Glutamatergic neuron (in vitro differentiated cells): ENCODE measurements at regions not wholly inside any gene's neighbourhood (a gene's known extent, or its start where the extent isn't known, plus 50 kb on each side); places are given as distances from the start of the nearest gene placed in this dataset.
"Not testable (repeated sequence)": the region's sequence is repeated elsewhere in the genome, so short reads cannot be mapped to it uniquely, and the experiment has no call there.

Experiments
- DNase-seq: peaks from one replicate; pipeline ENCODE4 v3.0.0; 2022
- H3K27ac Mint-ChIP-seq: one replicate; pipeline ENCODE4 v1.8.0; 2020; ENCODE audit warnings: mild to moderate bottlenecking, mixed read lengths, inconsistent platforms; ENCODE audit not compliant: unreplicated experiment
- H3K27me3 Mint-ChIP-seq: one replicate; pipeline ENCODE4 v1.8.0; 2020; ENCODE audit warnings: mild to moderate bottlenecking, moderate library complexity, mixed read lengths, inconsistent platforms; ENCODE audit not compliant: unreplicated experiment
- H3K36me3 Mint-ChIP-seq: one replicate; pipeline ENCODE4 v1.8.0; 2020; ENCODE audit warnings: mild to moderate bottlenecking, mixed read lengths, inconsistent platforms; ENCODE audit not compliant: unreplicated experiment
- H3K4me1 Mint-ChIP-seq: one replicate; pipeline ENCODE4 v1.8.0; 2020; ENCODE audit warnings: mild to moderate bottlenecking, low read depth, mixed read lengths, inconsistent platforms; ENCODE audit not compliant: unreplicated experiment
- H3K4me3 Mint-ChIP-seq: one replicate; pipeline ENCODE4 v1.8.0; 2020; ENCODE audit warnings: mild to moderate bottlenecking, mixed read lengths, inconsistent platforms; ENCODE audit not compliant: unreplicated experiment
- H3K9me3 Mint-ChIP-seq: one replicate; pipeline ENCODE4 v1.8.0; 2020; ENCODE audit warnings: mild to moderate bottlenecking, moderate library complexity, mixed read lengths, inconsistent platforms; ENCODE audit not compliant: unreplicated experiment
- CTCF ChIP-seq: fragments of 200-600 bp; sonication (generic); IDR thresholded peaks from one replicate; pipeline ENCODE4 v1.5.0; 2021; ENCODE audit not compliant: partially characterized antibody, unreplicated experiment

- H3K4me1 Mint-ChIP-seq: no peaks in the 10 kb centered on the region
- peaks cover 40% of the 10 kb centered on the region for H3K36me3 Mint-ChIP-seq
- peaks cover 29% of the 10 kb centered on the region for H3K27me3 Mint-ChIP-seq
- no peak overlapping the region for H3K27ac Mint-ChIP-seq
- DNase-seq: peak; percentile 41
- TF ChIP-seq CTCF: no peak
- H3K9me3 Mint-ChIP-seq: peaks cover 36% of the 10 kb centered on the region
- H3K4me3 Mint-ChIP-seq: no peak overlapping the region
These were observed 55.4 kb downstream of the TMEM121 start for GRCh38 chr14:105581551-105582341.

GRCh38 chr14:105582639-105583038 is 56.3 kb downstream of the TMEM121 start:
- no peak for DNase-seq
- no peaks in the 10 kb centered on the region for H3K4me1 Mint-ChIP-seq
- peaks cover 30% of the 10 kb centered on the region for H3K9me3 Mint-ChIP-seq
- no peak overlapping the region for H3K27ac Mint-ChIP-seq
- no peak overlapping the region for H3K4me3 Mint-ChIP-seq
- H3K36me3 Mint-ChIP-seq: peaks cover 33% of the 10 kb centered on the region
- TF ChIP-seq CTCF: no peak
- peaks cover 25% of the 10 kb centered on the region for H3K27me3 Mint-ChIP-seq

GRCh38 chr14:105583914-105584313 is 57.5 kb downstream of the TMEM121 start:
- not testable (repeated sequence) for H3K4me3 Mint-ChIP-seq, DNase-seq, H3K27ac Mint-ChIP-seq, H3K4me1 Mint-ChIP-seq
- Mint-ChIP-seq H3K36me3 (peaks cover 24% of the 10 kb centered on the region), H3K27me3 (peaks cover 17% of the 10 kb centered on the region), H3K9me3 (peaks cover 22% of the 10 kb centered on the region)

- H3K36me3 Mint-ChIP-seq: peaks cover 24% of the 10 kb centered on the region
- not testable (repeated sequence) for H3K27ac Mint-ChIP-seq, H3K4me3 Mint-ChIP-seq, DNase-seq, H3K4me1 Mint-ChIP-seq
- peaks cover 16% of the 10 kb centered on the region for H3K27me3 Mint-ChIP-seq
- peaks cover 23% of the 10 kb centered on the region for H3K9me3 Mint-ChIP-seq
These were observed 58.9 kb downstream of the TMEM121 start for GRCh38 chr14:105585290-105585689.

- DNase-seq: not testable (repeated sequence)
- peaks cover 18% of the 10 kb centered on the region for H3K9me3 Mint-ChIP-seq
These were observed 59.3 kb downstream of the TMEM121 start for GRCh38 chr14:105585722-105586121.

GRCh38 chr14:105586144-105586872 is 59.9 kb downstream of the TMEM121 start:
- H3K4me3 Mint-ChIP-seq, DNase-seq, H3K27me3 Mint-ChIP-seq, H3K4me1 Mint-ChIP-seq, H3K27ac Mint-ChIP-seq: not testable (repeated sequence)
- Mint-ChIP-seq H3K36me3 (peaks cover 16% of the 10 kb centered on the region), H3K9me3 (peaks cover 12% of the 10 kb centered on the region)

More at GRCh38 chr14:105585722-105586121, 59.3 kb downstream of the TMEM121 start:
- H3K27ac Mint-ChIP-seq, H3K4me1 Mint-ChIP-seq, H3K4me3 Mint-ChIP-seq: not testable (repeated sequence)
- Mint-ChIP-seq H3K36me3 (peaks cover 20% of the 10 kb centered on the region), H3K27me3 (peaks cover 12% of the 10 kb centered on the region)

GRCh38 chr14:105587034-105587433 is 60.7 kb downstream of the TMEM121 start:
- H3K27me3 Mint-ChIP-seq: not testable (repeated sequence)

GRCh38 chr14:105587482-105588235 is 61.3 kb downstream of the TMEM121 start:
- not testable (repeated sequence) for DNase-seq, H3K4me3 Mint-ChIP-seq, H3K27me3 Mint-ChIP-seq, H3K4me1 Mint-ChIP-seq, H3K9me3 Mint-ChIP-seq, H3K27ac Mint-ChIP-seq
- H3K36me3 Mint-ChIP-seq: peaks cover 11% of the 10 kb centered on the region

More at GRCh38 chr14:105587034-105587433, 60.7 kb downstream of the TMEM121 start:
- DNase-seq, H3K4me3 Mint-ChIP-seq, H3K27ac Mint-ChIP-seq, H3K4me1 Mint-ChIP-seq: not testable (repeated sequence)
- H3K36me3 Mint-ChIP-seq: peaks cover 15% of the 10 kb centered on the region
- peaks cover 12% of the 10 kb centered on the region for H3K9me3 Mint-ChIP-seq
